HG03460 (cell line): ENCODE measurements at regions not wholly inside any gene's neighbourhood (a gene's known extent, or its start where the extent isn't known, plus 50 kb on each side); places are given as distances from the start of the nearest gene placed in this dataset.

Experiments
- ATAC-seq: cut with Tn5 transposase; IDR thresholded peaks from one replicate; pipeline ENCODE4 v1.9.1; 2021; ENCODE audit not compliant: unreplicated experiment

DNA sequence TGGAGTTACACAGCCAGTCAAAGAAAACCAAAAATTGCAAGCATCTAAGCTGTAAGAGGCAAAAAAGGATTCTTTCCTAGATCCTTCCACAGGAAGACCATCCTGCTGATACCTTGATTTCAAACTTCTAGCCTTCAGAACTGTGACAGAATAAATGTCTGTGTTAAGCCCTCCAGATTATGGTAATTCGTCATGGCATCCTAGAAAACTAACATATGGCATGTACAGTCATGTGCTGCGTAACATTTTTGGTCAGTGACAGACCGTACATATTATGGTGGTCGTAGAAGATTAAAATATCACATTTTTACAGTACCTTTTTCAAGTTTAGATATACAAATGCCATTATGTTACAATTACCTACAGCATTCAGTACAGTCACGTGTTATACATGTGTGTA lies 660.9 kb upstream of the LMO3 start:
- no peak for ATAC-seq

DNA sequence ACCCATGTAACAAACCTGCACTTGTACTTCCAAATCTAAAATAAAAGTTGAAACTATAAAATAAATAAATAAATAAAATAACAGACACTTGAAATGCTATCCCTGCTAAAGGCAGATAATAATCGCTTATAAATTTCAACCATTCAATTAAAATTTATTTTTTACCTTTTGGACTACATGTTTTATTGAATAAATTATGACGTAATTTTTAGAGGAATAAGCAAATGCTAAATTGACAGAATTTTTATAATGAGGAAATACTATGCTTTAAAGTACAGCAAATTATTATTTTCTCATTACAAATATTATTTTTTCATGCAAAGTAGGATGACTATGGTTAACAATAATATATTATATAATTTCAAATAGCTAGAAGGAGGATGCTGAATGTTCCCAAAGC lies 658.6 kb upstream of the LMO3 start:
- no peak for ATAC-seq

- no peak for ATAC-seq
Measured at GRCh38 chr12:17239874-17240273, 633.9 kb upstream of the LMO3 start.

- no peak for ATAC-seq
Measured at GRCh38 chr12:17235996-17236395, 630.0 kb upstream of the LMO3 start.

GRCh38 chr12:17215759-17216570 lies 610.0 kb upstream of the LMO3 start:
- no peak for ATAC-seq

GRCh38 chr12:17214929-17215328 lies 609.0 kb upstream of the LMO3 start:
- ATAC-seq, result no peak

GRCh38 chr12:17206553-17206952 lies 600.6 kb upstream of the LMO3 start:
- no peak for ATAC-seq

DNA sequence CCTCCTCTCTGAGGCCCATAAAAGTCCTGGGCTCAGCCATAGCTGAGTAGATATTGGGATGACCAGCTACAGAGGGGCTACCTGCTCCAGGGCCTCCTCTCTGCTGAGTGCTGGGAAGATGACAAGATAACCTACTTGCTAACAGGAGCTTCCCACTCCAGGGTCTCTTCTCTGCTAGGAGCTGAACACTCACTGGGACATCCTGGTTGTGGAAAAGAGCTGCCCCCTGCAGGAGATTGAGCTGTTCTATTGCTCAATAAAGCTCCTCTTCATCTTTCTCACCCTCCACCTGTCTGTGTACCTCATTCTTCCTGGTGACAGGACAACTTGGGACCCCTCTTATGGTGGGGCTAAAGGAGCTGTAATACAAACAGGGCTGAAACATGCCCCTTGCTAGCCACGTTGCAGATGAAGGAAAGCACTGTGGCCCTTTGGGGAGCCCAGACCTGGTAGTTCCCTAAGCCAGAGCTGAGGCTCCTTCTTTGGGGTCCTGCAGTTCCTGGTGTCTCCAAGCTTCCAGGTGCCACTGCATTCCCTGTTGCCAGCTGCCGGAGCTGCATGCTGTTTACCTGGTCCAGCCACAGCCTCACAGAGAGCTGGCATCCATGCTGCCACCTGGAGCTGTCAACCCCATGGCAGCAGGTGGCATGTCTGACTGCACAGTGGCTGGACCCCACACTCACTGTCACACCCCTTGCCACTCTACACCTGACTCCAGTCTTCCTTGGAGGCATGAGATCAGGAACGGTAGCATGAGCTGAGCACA lies 598.5 kb upstream of the LMO3 start:
- no peak for ATAC-seq

DNA sequence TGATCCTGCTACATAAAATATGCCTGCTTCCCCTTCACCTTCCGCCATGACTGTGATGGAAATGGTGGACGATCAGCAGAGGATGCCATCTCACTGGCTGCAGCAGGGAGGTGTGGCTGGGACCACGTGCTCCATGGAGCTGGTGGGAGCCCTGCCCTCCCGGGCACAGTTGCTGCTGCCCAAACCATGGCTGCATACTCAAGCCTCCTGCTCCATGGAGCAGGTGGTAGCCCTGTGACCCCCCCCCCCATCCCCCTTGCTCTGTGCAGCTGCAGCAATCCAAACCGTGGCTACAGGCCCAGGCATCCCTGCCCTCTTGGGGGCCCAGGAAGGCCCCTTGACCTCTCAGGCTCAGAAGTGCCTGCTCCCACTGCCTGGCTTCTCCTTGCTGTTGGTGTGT lies 597.5 kb upstream of the LMO3 start:
- no peak for ATAC-seq

DNA sequence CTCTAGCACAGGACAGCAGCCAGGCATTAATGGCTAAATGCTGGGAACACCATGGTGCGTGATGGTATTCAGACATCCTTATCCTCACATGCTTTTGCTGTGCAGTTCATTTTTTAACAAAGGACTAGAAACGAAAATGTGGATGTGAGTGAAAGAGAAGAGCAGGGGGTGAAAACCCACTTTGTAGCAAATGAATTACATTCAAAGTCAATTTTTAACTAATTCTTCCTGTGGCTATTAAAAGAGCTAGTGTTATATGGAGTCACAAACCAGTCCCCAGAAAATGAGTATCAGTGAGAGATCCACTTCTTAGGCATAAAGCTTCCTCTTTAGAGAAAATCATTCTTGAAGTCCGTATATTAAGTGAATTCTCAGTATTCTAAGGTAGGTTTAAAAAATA lies 592.0 kb upstream of the LMO3 start:
- no peak for ATAC-seq

GRCh38 chr12:17192721-17193120 lies 586.8 kb upstream of the LMO3 start:
- ATAC-seq, result no peak

GRCh38 chr12:17169726-17170471 lies 563.9 kb upstream of the LMO3 start:
- ATAC-seq, result no peak

DNA sequence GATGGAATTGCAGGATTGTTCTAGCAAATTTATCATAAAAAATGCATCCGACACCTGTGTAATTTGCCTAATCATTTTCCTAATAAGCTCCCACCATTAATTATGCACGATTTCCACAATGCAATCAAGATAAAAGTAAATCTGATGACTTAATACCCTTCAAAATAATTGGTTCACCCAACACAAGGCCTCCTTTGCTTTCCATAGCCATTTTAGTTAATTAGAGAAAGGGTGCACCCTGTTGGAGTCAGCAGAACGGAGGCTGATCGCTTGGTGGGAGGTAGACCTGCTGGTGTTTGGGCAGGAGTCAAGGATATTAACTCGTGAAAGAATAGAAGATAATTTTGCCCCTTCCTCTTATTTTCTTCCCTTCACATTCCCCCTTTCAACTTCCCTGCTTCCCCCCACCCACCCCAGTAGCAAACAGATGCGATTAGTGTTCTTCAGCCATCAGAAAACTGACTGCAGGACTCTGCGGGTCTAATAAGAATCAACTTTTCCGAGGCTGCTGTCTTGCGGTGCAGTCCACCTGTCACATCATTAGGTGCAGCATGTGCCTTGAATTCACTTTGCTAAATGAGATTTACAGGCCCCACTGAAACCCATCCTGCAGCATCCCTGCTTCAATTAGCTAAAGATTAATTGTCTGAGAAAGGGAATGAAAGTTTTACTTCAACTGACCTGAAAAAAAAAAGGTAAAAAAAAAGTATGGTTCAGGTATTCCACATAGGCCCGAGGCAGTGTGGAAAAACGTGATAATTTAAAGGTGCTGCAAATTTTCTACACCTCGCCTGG lies 553.7 kb upstream of the LMO3 start:
- ATAC-seq, result no peak

GRCh38 chr12:17158201-17158600 lies 552.2 kb upstream of the LMO3 start:
- no peak for ATAC-seq

- ATAC-seq, result no peak
Measured at GRCh38 chr12:17151917-17152316, 546.0 kb upstream of the LMO3 start.

- no peak for ATAC-seq
Measured at GRCh38 chr12:17148706-17149105, 542.7 kb upstream of the LMO3 start.

- ATAC-seq, result no peak
Measured at GRCh38 chr12:17142856-17143255, 536.9 kb upstream of the LMO3 start.

GRCh38 chr12:17139931-17140330 lies 534.0 kb upstream of the LMO3 start:
- ATAC-seq, result no peak

DNA sequence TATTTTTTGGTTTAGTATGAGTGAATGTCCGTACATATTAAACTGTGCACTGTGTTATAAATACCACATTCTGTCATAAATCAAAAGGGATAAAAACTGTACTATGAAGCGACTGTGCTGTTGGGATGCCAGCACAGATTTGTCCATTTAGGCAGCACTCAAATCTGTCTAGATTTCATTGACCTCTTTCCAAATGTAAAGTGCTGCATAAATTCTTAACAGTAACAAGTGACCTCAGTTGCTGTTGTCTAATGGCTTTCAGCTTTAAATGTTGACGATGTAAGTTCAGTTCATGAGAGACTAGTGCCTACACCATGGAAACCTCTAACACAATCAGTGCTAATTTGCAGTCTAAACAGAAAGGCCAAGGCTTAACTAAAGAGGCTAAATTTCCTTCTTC lies 531.4 kb upstream of the LMO3 start:
- ATAC-seq, result no peak

- ATAC-seq, result no peak
Measured at GRCh38 chr12:17134315-17134714, 528.4 kb upstream of the LMO3 start.

DNA sequence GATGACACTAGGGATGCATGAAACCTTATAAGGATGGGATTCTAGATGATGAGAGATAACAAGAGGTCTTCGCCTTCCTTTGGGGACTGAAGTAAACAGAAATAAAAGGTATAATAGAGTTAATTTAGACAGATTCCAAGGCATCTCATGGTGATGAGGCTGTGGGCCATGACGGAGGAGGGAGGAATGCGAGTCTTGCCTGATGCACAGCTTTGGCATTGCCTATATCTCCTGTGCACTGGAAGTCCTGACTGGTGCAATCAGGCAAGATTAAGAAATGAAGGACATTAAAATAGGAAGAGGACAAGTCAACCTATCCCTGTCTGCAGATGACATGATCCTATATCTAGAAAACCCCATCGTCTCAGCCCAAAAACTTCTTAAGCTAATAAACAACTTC lies 526.4 kb upstream of the LMO3 start:
- no peak for ATAC-seq
